Fibroblast of skin of back (primary cell): ENCODE measurements at regions not wholly inside any gene's neighbourhood (a gene's known extent, or its start where the extent isn't known, plus 50 kb on each side); places are given as distances from the start of the nearest gene placed in this dataset.
A peak's percentile ranks its signal among the peaks of the same experiment; 100 is the strongest.

Source experiments
- DNase-seq: peaks from one replicate; pipeline ENCODE4 v3.0.0-alpha.2; 2013

- no peak for DNase-seq
Observed at GRCh38 chr9:3161912-3162311, 318.0 kb upstream of the PUM3 start.

GRCh38 chr9:3157011-3157410, 313.1 kb upstream of the PUM3 start:
- DNase-seq: no peak

GRCh38 chr9:3151672-3152576, 308.0 kb upstream of the PUM3 start:
- DNase-seq: no peak

- no peak for DNase-seq
Observed at GRCh38 chr9:3150074-3150473, 306.2 kb upstream of the PUM3 start.

- DNase-seq: peak; percentile 43
Observed at GRCh38 chr9:3138231-3139229, 294.6 kb upstream of the PUM3 start.

GRCh38 chr9:3137347-3137695, 293.4 kb upstream of the PUM3 start:
- no peak for DNase-seq

- DNase-seq: peak; percentile 12
Observed at GRCh38 chr9:3136686-3137346, 292.9 kb upstream of the PUM3 start.

- no peak for DNase-seq
Observed at GRCh38 chr9:3136230-3136629, 292.3 kb upstream of the PUM3 start.

- DNase-seq: no peak
Observed at GRCh38 chr9:3127564-3127963, 283.7 kb upstream of the PUM3 start.

- DNase-seq: no peak
Observed at GRCh38 chr9:3125602-3126405, 281.9 kb upstream of the PUM3 start.

- DNase-seq: no peak
Observed at GRCh38 chr9:3124001-3124400, 280.1 kb upstream of the PUM3 start.

GRCh38 chr9:3118081-3118480, 274.2 kb upstream of the PUM3 start:
- DNase-seq: no peak

- no peak for DNase-seq
Observed at GRCh38 chr9:3099646-3100045, 255.8 kb upstream of the PUM3 start.

GRCh38 chr9:3088219-3088618, 244.3 kb upstream of the PUM3 start:
- DNase-seq: no peak

- no peak for DNase-seq
Observed at GRCh38 chr9:3087697-3088096, 243.8 kb upstream of the PUM3 start.

- peak; percentile 7 for DNase-seq
Observed at GRCh38 chr9:3080951-3081350, 237.1 kb upstream of the PUM3 start.

- no peak for DNase-seq
Observed at GRCh38 chr9:3074247-3074646, 230.4 kb upstream of the PUM3 start.

- no peak for DNase-seq
Observed at GRCh38 chr9:3066591-3066990, 222.7 kb upstream of the PUM3 start.

GRCh38 chr9:3059781-3060468, 216.0 kb upstream of the PUM3 start:
- peak; percentile 75 for DNase-seq

GRCh38 chr9:3058409-3058808, 214.5 kb upstream of the PUM3 start:
- DNase-seq: no peak

- no peak for DNase-seq
Observed at GRCh38 chr9:3054017-3054586, 210.2 kb upstream of the PUM3 start.
